Stomach (tissue), 8 donors: ENCODE measurements at regions not wholly inside any gene's neighbourhood (a gene's known extent, or its start where the extent isn't known, plus 50 kb on each side); places are given as distances from the start of the nearest gene placed in this dataset.

Experiments
- DNase-seq, 2 donors: peaks; one replicate each; pipeline versions ENCODE4 v3.0.0 to v3.0.0-alpha.2; 2013 to 2019
- H3K27ac ChIP-seq, 5 donors: fragments of 200-600 bp in 4 of 5; sonication (generic) in 4 of 5; one replicate each; pipeline ENCODE4 v1.5.1; 2013 to 2019; ENCODE audit warnings: mild to moderate bottlenecking in 1 of 5, moderate library complexity in 1 of 5
- H3K27me3 ChIP-seq, 3 donors: fragments of 200-600 bp; sonication (generic); one replicate each; pipeline ENCODE4 v1.5.1; 2017 to 2019; ENCODE audit warnings: mixed run types in 1 of 3
- H3K36me3 ChIP-seq, 4 donors: fragments of 200-600 bp; sonication (generic); 1 replicate in 3 of 4; 2 replicates in 1 of 4; pipeline ENCODE4 v1.5.1; 2016 to 2019
- H3K4me1 ChIP-seq, 4 donors: fragments of 200-600 bp; sonication (generic); one replicate each; pipeline ENCODE4 v1.5.1; 2016 to 2019
- H3K4me3 ChIP-seq, 4 donors: fragments of 200-600 bp; sonication (generic) in 3 of 4; one replicate each; pipeline ENCODE4 v1.5.1; 2016 to 2019; ENCODE audit warnings: mild to moderate bottlenecking in 1 of 4
- H3K9me3 ChIP-seq, 4 donors: fragments of 200-600 bp; sonication (generic); one replicate each; pipeline ENCODE4 v1.5.1; 2016 to 2019
- CTCF ChIP-seq, 7 experiments: fragments of 450-650 bp in 4 of 7; fragments of 200-600 bp in 3 of 7; sonication (generic) in 3 of 7; IDR thresholded peaks; one replicate each; pipeline ENCODE4 v1.5.1; 2016 to 2019; ENCODE audit warnings: antibody characterized with exemption in 7 of 7, control low read depth in 2 of 7, mild to moderate bottlenecking in 1 of 7
- EP300 ChIP-seq: sonication (generic); formaldehyde crosslinking; IDR thresholded peaks from one replicate; pipeline ENCODE4 v1.6.1; 2017; ENCODE audit warnings: antibody characterized with exemption
- POLR2A ChIP-seq, 4 donors: fragments of 450-650 bp; IDR thresholded peaks; one replicate each; pipeline ENCODE4 v1.6.1; 2016; ENCODE audit warnings: antibody characterized with exemption in 4 of 4, control low read depth in 2 of 4, mild to moderate bottlenecking in 1 of 4, moderate library complexity in 1 of 4
- POLR2AphosphoS5 ChIP-seq, 3 donors: sonication (generic); formaldehyde crosslinking; IDR thresholded peaks; one replicate each; pipeline ENCODE4 v1.6.1; 2016; ENCODE audit warnings: antibody characterized with exemption in 3 of 3
- WGBS, 5 donors: extraction: QIAGEN DNeasy Blood & Tissue Kit in 3 of 5; methylation state at CpG; one replicate each; pipeline versions ENCODE4 v1.1.5 to v1.1.7; 2013 to 2018; 5-methylcytosine and 5-hydroxymethylcytosine counted together
- intact Hi-C: fragments of 100-400 bp; cut with DNase I; formaldehyde crosslinking; loops from one replicate; pipeline ENCODE4 v1.15.1; 2023; ENCODE audit warnings: low total_unique reads
- donor health status: healthy with polysubstance abuse.
- donor health status: Bipolar disorder and iron deficiency.
- donor health status: healthy.

GRCh38 chr14:99064262-99064954, 207.6 kb downstream of the BCL11B start:
- Histone ChIP-seq H3K27me3 (peaks cover 0 to 4% (median 0%) of the 10 kb centered on the region in 3 donors), H3K9me3 (peaks cover 0 to 14% (median 11%) of the 10 kb centered on the region in 4 donors), H3K4me3 (no peak overlapping the region), H3K4me1 (no peaks in the 10 kb centered on the region), H3K36me3 (no peaks in the 10 kb centered on the region), H3K27ac (no peak overlapping the region)
- WGBS, 5 donors = 47 to 60% (median 58%) methylated on average over 9 of the region's 9 CpGs
- peak in 1 of 2 donors; percentile 32 for DNase-seq
- intact Hi-C loops = no loop called here
- no peak for TF ChIP-seq CTCF (IDR thresholded peaks at IDR 0.05)
- TF ChIP-seq POLR2AphosphoS5 (IDR thresholded peaks at IDR 0.05) = no peak
- TF ChIP-seq POLR2A (IDR thresholded peaks at IDR 0.05) = no peak
- no peak for TF ChIP-seq EP300

GRCh38 chr14:99065551-99065950, 206.4 kb downstream of the BCL11B start:
- Histone ChIP-seq H3K27me3 (peaks cover 0 to 4% (median 0%) of the 10 kb centered on the region in 3 donors), H3K4me3 (no peak overlapping the region), H3K4me1 (no peaks in the 10 kb centered on the region), H3K27ac (no peak overlapping the region), H3K9me3 (peaks cover 0 to 21% (median 14%) of the 10 kb centered on the region in 4 donors), H3K36me3 (no peaks in the 10 kb centered on the region)
- no peak for DNase-seq
- TF ChIP-seq EP300 (no peak), CTCF (IDR thresholded peaks at IDR 0.05) (no peak), POLR2AphosphoS5 (IDR thresholded peaks at IDR 0.05) (no peak), POLR2A (IDR thresholded peaks at IDR 0.05) (no peak)
- WGBS, 5 donors = 66 to 94% (median 87%) methylated on average over 3 of the region's 3 CpGs
- intact Hi-C loops = no loop called here

GRCh38 chr14:99066378-99066777, 205.6 kb downstream of the BCL11B start:
- H3K36me3 ChIP-seq = no peaks in the 10 kb centered on the region
- H3K27ac ChIP-seq = no peak overlapping the region
- intact Hi-C loops = no loop called here
- no peak overlapping the region for H3K4me3 ChIP-seq
- no peak for TF ChIP-seq EP300
- no peak for TF ChIP-seq POLR2A (IDR thresholded peaks at IDR 0.05)
- TF ChIP-seq POLR2AphosphoS5 (IDR thresholded peaks at IDR 0.05) = no peak
- TF ChIP-seq CTCF (IDR thresholded peaks at IDR 0.05) = no peak
- WGBS, 5 donors = 30 to 70% (median 44%) methylated on average over 2 to 23 of the region's 23 CpGs
- H3K9me3 ChIP-seq = peaks cover 0 to 29% (median 18%) of the 10 kb centered on the region in 4 donors
- H3K27me3 ChIP-seq = peaks cover 0 to 4% (median 0%) of the 10 kb centered on the region in 3 donors
- no peaks in the 10 kb centered on the region for H3K4me1 ChIP-seq
- DNase-seq = peak in 1 of 2 donors; percentile 80

- H3K27me3 ChIP-seq = peaks cover 0 to 4% (median 0%) of the 10 kb centered on the region in 3 donors
- no peak for TF ChIP-seq POLR2A (IDR thresholded peaks at IDR 0.05)
- no peak for TF ChIP-seq CTCF (IDR thresholded peaks at IDR 0.05)
- TF ChIP-seq EP300 = no peak
- TF ChIP-seq POLR2AphosphoS5 (IDR thresholded peaks at IDR 0.05) = no peak
- peaks cover 0 to 30% (median 19%) of the 10 kb centered on the region in 4 donors for H3K9me3 ChIP-seq
- no peak for DNase-seq
- intact Hi-C loops = no loop called here
- WGBS, 5 donors = 75 to 94% (median 82%) methylated on average over 1 to 2 of the region's 2 CpGs
- no peak overlapping the region for H3K4me3 ChIP-seq
- no peak overlapping the region for H3K27ac ChIP-seq
- H3K4me1 ChIP-seq = no peaks in the 10 kb centered on the region
- no peaks in the 10 kb centered on the region for H3K36me3 ChIP-seq
Measured at GRCh38 chr14:99067141-99067920, 204.7 kb downstream of the BCL11B start.
